Gastroesophageal sphincter (tissue), 3 donors: ENCODE measurements at regions not wholly inside any gene's neighbourhood (a gene's known extent, or its start where the extent isn't known, plus 50 kb on each side); places are given as distances from the start of the nearest gene placed in this dataset.

ENCODE experiments used
- CTCF ChIP-seq, 4 experiments: fragments of 200-600 bp in 2 of 4; fragments of 450-650 bp in 2 of 4; sonication (generic) in 1 of 4; IDR thresholded peaks; one replicate each; pipeline ENCODE4 v1.5.1; 2017 to 2019; ENCODE audit warnings: antibody characterized with exemption in 4 of 4, mild to moderate bottlenecking in 2 of 4, moderate library complexity in 2 of 4
- POLR2A ChIP-seq, 2 donors: fragments of 450-650 bp; IDR thresholded peaks; one replicate each; pipeline ENCODE4 v1.6.1; 2017; ENCODE audit warnings: antibody characterized with exemption in 2 of 2, mild to moderate bottlenecking in 2 of 2, moderate library complexity in 1 of 2
- POLR2AphosphoS5 ChIP-seq: sonication (generic); formaldehyde crosslinking; IDR thresholded peaks from one replicate; pipeline ENCODE4 v1.6.1; 2017; ENCODE audit warnings: antibody characterized with exemption

GRCh38 chr16:86787538-86787937 lies 209.2 kb downstream of the FOXL1 start:
- no peak for TF ChIP-seq POLR2A (IDR thresholded peaks at IDR 0.05)
- TF ChIP-seq CTCF (IDR thresholded peaks at IDR 0.05), result no peak
- no peak for TF ChIP-seq POLR2AphosphoS5
